GM23338 (cell line): ENCODE measurements at regions not wholly inside any gene's neighbourhood (a gene's known extent, or its start where the extent isn't known, plus 50 kb on each side); places are given as distances from the start of the nearest gene placed in this dataset.

Experiments used
- ATAC-seq: fragments of 200-7000 bp; cut with Tn5 transposase; 3 replicates; pipeline ENCODE4 v1.9.1; 2020
- DNase-seq: peaks from one replicate; pipeline ENCODE4 v3.0.0-alpha.2; 2015; ENCODE audit warnings: low spot score
- H2AFZ ChIP-seq: fragments of 200-600 bp; sonication (generic); 2 replicates; pipeline ENCODE4 v1.8.0; 2016; ENCODE audit warnings: antibody characterized with exemption, mild to moderate bottlenecking, moderate library complexity
- H3F3A ChIP-seq: fragments of 200-600 bp; sonication (generic); replicated peaks from 2 replicates; pipeline ENCODE4 v1.8.0; 2017; ENCODE audit warnings: antibody characterized with exemption, mixed run types, low read depth
- H3K27ac ChIP-seq: fragments of 200-600 bp; sonication (generic); 2 replicates; pipeline ENCODE4 v1.6.1; 2016; ENCODE audit warnings: low read depth
- H3K27me3 ChIP-seq: fragments of 200-600 bp; sonication (generic); 2 replicates; pipeline ENCODE4 v1.8.0; 2016; ENCODE audit warnings: mild to moderate bottlenecking, mixed run types, moderate library complexity; ENCODE audit not compliant: insufficient read depth
- H3K36me3 ChIP-seq: fragments of 200-600 bp; sonication (generic); 2 replicates; pipeline ENCODE4 v1.8.0; 2016; ENCODE audit warnings: mild to moderate bottlenecking; ENCODE audit not compliant: insufficient read depth
- H3K4me1 ChIP-seq: fragments of 200-600 bp; sonication (generic); 2 replicates; pipeline ENCODE4 v1.8.0; 2016; ENCODE audit warnings: mild to moderate bottlenecking, moderate library complexity; ENCODE audit not compliant: insufficient read depth
- H3K4me2 ChIP-seq: fragments of 200-600 bp; sonication (generic); 2 replicates; pipeline ENCODE4 v1.7.1; 2017; ENCODE audit warnings: mixed run types
- H3K4me3 ChIP-seq: fragments of 200-600 bp; sonication (generic); 2 replicates; pipeline ENCODE4 v1.6.1; 2016; ENCODE audit warnings: mixed run types
- H3K79me2 ChIP-seq: fragments of 200-600 bp; sonication (generic); replicated peaks from 2 replicates; pipeline ENCODE4 v1.8.0; 2017; ENCODE audit warnings: mild to moderate bottlenecking; ENCODE audit not compliant: insufficient read depth
- H3K9me2 ChIP-seq: fragments of 200-600 bp; sonication (generic); 2 replicates; pipeline ENCODE4 v1.8.0; 2017; ENCODE audit not compliant: insufficient read depth
- H4K20me1 ChIP-seq: fragments of 200-600 bp; sonication (generic); replicated peaks from 2 replicates; pipeline ENCODE4 v1.8.0; 2017; ENCODE audit warnings: mild to moderate bottlenecking; ENCODE audit not compliant: insufficient read depth
- H3K27ac Mint-ChIP-seq: 2 replicates; pipeline ENCODE4 v1.8.0; 2020; ENCODE audit warnings: inconsistent platforms, mild to moderate bottlenecking, moderate library complexity, mixed read lengths
- H3K27me3 Mint-ChIP-seq: 3 replicates; pipeline ENCODE4 v1.8.0; 2022; ENCODE audit warnings: low read depth, mild to moderate bottlenecking, moderate library complexity, mixed read lengths, inconsistent platforms; ENCODE audit not compliant: insufficient read depth, poor library complexity
- H3K36me3 Mint-ChIP-seq: 3 replicates; pipeline ENCODE4 v1.8.0; 2021; ENCODE audit warnings: low read depth, mild to moderate bottlenecking, inconsistent platforms, moderate library complexity, mixed read lengths
- H3K4me1 Mint-ChIP-seq: 3 replicates; pipeline ENCODE4 v1.8.0; 2020; ENCODE audit warnings: mild to moderate bottlenecking, inconsistent platforms, mixed read lengths
- H3K4me3 Mint-ChIP-seq: 3 replicates; pipeline ENCODE4 v1.8.0; 2021; ENCODE audit warnings: moderate library complexity, mild to moderate bottlenecking, inconsistent platforms, mixed read lengths
- H3K9me3 Mint-ChIP-seq: 3 replicates; pipeline ENCODE4 v1.8.0; 2020; ENCODE audit warnings: moderate library complexity, mild to moderate bottlenecking, inconsistent platforms, mixed read lengths
- CREB1 ChIP-seq: fragments of 250-450 bp; sonication (Bioruptor Pico); IDR thresholded peaks from 2 replicates; pipeline ENCODE4 v1.5.0; 2020; ENCODE audit warnings: low read depth, mild to moderate bottlenecking, moderate library complexity
- EZH2 ChIP-seq: fragments of 200-600 bp; sonication (generic); IDR thresholded peaks from one replicate; pipeline ENCODE4 v1.8.0; 2017; ENCODE audit warnings: antibody characterized with exemption, mild to moderate bottlenecking, low read depth; ENCODE audit not compliant: unreplicated experiment
- EZH2phosphoT487 ChIP-seq: fragments of 200-600 bp; sonication (generic); IDR thresholded peaks from one replicate; pipeline ENCODE4 v1.8.1; 2018; ENCODE audit warnings: antibody characterized with exemption; ENCODE audit not compliant: unreplicated experiment
- JUNB ChIP-seq: IDR thresholded peaks from one replicate; pipeline ENCODE4 v1.6.1; 2016; ENCODE audit warnings: antibody characterized with exemption; ENCODE audit not compliant: unreplicated experiment
- NANOG ChIP-seq: IDR thresholded peaks from 2 replicates; pipeline ENCODE4 v1.6.1; 2016; ENCODE audit warnings: antibody characterized with exemption, borderline replicate concordance
- POLR2AphosphoS5 ChIP-seq: IDR thresholded peaks from 2 replicates; pipeline ENCODE4 v1.6.1; 2016; ENCODE audit warnings: antibody characterized with exemption, low read depth
- STAT1 ChIP-seq: IDR thresholded peaks from one replicate; pipeline ENCODE4 v1.6.1; 2016; ENCODE audit warnings: antibody characterized with exemption; ENCODE audit not compliant: unreplicated experiment
- ZNF114 ChIP-seq: fragments of 250-450 bp; sonication (Bioruptor Pico); IDR thresholded peaks from 2 replicates; pipeline ENCODE4 v1.5.0; 2020; ENCODE audit warnings: mild to moderate bottlenecking, moderate library complexity
- ZNF331 ChIP-seq: fragments of 250-450 bp; sonication (Bioruptor Pico); IDR thresholded peaks from 2 replicates; pipeline ENCODE4 v1.5.0; 2020; ENCODE audit warnings: low read depth, mild to moderate bottlenecking, moderate library complexity
- TF ChIP-seq, protein P1 (sequence below): IDR thresholded peaks from 2 replicates; pipeline ENCODE4 v1.6.1; 2016; ENCODE audit warnings: antibody characterized with exemption
- TF ChIP-seq, protein P2 (sequence below): IDR thresholded peaks from one replicate; pipeline ENCODE4 v1.6.1; 2018; ENCODE audit warnings: antibody characterized with exemption; ENCODE audit not compliant: unreplicated experiment
- TF ChIP-seq, protein P3 (sequence below), 2 experiments: fragments of 200-600 bp in 1 of 2; sonication (generic) in 1 of 2; conservative IDR thresholded peaks; 2 replicates each; pipeline versions ENCODE4 v1.5.1 to v1.6.1; 2016 to 2017; ENCODE audit warnings: antibody characterized with exemption in 2 of 2, low read depth in 2 of 2, mild to moderate bottlenecking in 2 of 2, moderate library complexity in 1 of 2
- TF ChIP-seq, protein P4 (sequence below): fragments of 250-450 bp; sonication (Bioruptor Pico); IDR thresholded peaks from 2 replicates; pipeline ENCODE4 v1.5.0; 2020; ENCODE audit warnings: mild to moderate bottlenecking, moderate library complexity

DNA sequence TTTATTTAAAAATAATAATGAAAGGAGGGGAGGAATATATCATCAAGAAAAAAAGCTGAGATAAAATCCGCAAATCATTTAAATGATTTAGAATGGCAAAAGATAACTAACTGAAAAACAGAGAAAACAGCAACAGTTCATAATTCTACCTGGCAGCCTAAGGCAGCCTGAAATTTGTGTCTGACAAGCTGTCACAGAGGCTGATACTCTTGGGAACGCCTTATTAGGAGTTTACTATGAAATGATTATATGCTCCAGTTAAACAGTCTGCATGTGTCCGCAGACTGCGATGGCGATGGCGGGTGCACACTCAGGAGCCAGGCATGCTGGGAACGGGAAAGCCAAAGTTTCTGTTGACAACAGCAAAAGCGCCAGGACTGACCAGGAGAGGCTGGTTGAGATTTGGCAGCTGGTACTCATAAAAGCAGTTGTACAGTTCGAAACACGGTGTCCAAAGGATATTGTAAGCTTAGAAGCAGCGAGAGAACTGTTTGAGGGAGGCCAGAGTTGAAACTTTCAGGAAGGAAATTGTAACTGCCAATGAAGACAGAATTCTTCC is 172.9 kb upstream of the MPPED2 start:
- DNase-seq = no peak
- Histone ChIP-seq H3K4me1 (no peaks in the 10 kb centered on the region), H2AFZ (no peak overlapping the region), H3K4me3 (no peak overlapping the region), H3K9me2 (no peaks in the 10 kb centered on the region), H3K4me2 (no peak overlapping the region), H3K27ac (no peak overlapping the region), H3K36me3 (no peaks in the 10 kb centered on the region), H3K27me3 (no peaks in the 10 kb centered on the region), H3K79me2 (no peaks in the 10 kb centered on the region), H4K20me1 (no peaks in the 10 kb centered on the region), H3F3A (no peaks in the 10 kb centered on the region)
- Mint-ChIP-seq H3K36me3 (peaks cover 23% of the 10 kb centered on the region; the same call in 2 of the 3 replicates), H3K27ac (no peak overlapping the region), H3K9me3 (peaks cover 27% of the 10 kb centered on the region), H3K27me3 (no peaks in the 10 kb centered on the region), H3K4me1 (peaks cover 5% of the 10 kb centered on the region; the same call in 1 of the 3 replicates), H3K4me3 (no peak overlapping the region)
- no peak for ATAC-seq
- TF ChIP-seq POLR2AphosphoS5 (no peak), ZNF114 (CRISPR knock-in tag) (no peak), NANOG (no peak), CREB1 (CRISPR knock-in tag) (no peak), STAT1 (no peak), EZH2phosphoT487 (no peak), ZNF331 (CRISPR knock-in tag) (no peak), EZH2 (no peak), JUNB (no peak)
- TF ChIP-seq, protein P1, sequence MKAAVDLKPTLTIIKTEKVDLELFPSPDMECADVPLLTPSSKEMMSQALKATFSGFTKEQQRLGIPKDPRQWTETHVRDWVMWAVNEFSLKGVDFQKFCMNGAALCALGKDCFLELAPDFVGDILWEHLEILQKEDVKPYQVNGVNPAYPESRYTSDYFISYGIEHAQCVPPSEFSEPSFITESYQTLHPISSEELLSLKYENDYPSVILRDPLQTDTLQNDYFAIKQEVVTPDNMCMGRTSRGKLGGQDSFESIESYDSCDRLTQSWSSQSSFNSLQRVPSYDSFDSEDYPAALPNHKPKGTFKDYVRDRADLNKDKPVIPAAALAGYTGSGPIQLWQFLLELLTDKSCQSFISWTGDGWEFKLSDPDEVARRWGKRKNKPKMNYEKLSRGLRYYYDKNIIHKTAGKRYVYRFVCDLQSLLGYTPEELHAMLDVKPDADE = no peak
- TF ChIP-seq, protein P2, sequence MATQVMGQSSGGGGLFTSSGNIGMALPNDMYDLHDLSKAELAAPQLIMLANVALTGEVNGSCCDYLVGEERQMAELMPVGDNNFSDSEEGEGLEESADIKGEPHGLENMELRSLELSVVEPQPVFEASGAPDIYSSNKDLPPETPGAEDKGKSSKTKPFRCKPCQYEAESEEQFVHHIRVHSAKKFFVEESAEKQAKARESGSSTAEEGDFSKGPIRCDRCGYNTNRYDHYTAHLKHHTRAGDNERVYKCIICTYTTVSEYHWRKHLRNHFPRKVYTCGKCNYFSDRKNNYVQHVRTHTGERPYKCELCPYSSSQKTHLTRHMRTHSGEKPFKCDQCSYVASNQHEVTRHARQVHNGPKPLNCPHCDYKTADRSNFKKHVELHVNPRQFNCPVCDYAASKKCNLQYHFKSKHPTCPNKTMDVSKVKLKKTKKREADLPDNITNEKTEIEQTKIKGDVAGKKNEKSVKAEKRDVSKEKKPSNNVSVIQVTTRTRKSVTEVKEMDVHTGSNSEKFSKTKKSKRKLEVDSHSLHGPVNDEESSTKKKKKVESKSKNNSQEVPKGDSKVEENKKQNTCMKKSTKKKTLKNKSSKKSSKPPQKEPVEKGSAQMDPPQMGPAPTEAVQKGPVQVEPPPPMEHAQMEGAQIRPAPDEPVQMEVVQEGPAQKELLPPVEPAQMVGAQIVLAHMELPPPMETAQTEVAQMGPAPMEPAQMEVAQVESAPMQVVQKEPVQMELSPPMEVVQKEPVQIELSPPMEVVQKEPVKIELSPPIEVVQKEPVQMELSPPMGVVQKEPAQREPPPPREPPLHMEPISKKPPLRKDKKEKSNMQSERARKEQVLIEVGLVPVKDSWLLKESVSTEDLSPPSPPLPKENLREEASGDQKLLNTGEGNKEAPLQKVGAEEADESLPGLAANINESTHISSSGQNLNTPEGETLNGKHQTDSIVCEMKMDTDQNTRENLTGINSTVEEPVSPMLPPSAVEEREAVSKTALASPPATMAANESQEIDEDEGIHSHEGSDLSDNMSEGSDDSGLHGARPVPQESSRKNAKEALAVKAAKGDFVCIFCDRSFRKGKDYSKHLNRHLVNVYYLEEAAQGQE = no peak
- TF ChIP-seq, protein P3, sequence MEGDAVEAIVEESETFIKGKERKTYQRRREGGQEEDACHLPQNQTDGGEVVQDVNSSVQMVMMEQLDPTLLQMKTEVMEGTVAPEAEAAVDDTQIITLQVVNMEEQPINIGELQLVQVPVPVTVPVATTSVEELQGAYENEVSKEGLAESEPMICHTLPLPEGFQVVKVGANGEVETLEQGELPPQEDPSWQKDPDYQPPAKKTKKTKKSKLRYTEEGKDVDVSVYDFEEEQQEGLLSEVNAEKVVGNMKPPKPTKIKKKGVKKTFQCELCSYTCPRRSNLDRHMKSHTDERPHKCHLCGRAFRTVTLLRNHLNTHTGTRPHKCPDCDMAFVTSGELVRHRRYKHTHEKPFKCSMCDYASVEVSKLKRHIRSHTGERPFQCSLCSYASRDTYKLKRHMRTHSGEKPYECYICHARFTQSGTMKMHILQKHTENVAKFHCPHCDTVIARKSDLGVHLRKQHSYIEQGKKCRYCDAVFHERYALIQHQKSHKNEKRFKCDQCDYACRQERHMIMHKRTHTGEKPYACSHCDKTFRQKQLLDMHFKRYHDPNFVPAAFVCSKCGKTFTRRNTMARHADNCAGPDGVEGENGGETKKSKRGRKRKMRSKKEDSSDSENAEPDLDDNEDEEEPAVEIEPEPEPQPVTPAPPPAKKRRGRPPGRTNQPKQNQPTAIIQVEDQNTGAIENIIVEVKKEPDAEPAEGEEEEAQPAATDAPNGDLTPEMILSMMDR (conservative IDR thresholded peaks at IDR 0.05; ENCODE audit: low read depth in 2 of 2) = no peak
- TF ChIP-seq, protein P4, sequence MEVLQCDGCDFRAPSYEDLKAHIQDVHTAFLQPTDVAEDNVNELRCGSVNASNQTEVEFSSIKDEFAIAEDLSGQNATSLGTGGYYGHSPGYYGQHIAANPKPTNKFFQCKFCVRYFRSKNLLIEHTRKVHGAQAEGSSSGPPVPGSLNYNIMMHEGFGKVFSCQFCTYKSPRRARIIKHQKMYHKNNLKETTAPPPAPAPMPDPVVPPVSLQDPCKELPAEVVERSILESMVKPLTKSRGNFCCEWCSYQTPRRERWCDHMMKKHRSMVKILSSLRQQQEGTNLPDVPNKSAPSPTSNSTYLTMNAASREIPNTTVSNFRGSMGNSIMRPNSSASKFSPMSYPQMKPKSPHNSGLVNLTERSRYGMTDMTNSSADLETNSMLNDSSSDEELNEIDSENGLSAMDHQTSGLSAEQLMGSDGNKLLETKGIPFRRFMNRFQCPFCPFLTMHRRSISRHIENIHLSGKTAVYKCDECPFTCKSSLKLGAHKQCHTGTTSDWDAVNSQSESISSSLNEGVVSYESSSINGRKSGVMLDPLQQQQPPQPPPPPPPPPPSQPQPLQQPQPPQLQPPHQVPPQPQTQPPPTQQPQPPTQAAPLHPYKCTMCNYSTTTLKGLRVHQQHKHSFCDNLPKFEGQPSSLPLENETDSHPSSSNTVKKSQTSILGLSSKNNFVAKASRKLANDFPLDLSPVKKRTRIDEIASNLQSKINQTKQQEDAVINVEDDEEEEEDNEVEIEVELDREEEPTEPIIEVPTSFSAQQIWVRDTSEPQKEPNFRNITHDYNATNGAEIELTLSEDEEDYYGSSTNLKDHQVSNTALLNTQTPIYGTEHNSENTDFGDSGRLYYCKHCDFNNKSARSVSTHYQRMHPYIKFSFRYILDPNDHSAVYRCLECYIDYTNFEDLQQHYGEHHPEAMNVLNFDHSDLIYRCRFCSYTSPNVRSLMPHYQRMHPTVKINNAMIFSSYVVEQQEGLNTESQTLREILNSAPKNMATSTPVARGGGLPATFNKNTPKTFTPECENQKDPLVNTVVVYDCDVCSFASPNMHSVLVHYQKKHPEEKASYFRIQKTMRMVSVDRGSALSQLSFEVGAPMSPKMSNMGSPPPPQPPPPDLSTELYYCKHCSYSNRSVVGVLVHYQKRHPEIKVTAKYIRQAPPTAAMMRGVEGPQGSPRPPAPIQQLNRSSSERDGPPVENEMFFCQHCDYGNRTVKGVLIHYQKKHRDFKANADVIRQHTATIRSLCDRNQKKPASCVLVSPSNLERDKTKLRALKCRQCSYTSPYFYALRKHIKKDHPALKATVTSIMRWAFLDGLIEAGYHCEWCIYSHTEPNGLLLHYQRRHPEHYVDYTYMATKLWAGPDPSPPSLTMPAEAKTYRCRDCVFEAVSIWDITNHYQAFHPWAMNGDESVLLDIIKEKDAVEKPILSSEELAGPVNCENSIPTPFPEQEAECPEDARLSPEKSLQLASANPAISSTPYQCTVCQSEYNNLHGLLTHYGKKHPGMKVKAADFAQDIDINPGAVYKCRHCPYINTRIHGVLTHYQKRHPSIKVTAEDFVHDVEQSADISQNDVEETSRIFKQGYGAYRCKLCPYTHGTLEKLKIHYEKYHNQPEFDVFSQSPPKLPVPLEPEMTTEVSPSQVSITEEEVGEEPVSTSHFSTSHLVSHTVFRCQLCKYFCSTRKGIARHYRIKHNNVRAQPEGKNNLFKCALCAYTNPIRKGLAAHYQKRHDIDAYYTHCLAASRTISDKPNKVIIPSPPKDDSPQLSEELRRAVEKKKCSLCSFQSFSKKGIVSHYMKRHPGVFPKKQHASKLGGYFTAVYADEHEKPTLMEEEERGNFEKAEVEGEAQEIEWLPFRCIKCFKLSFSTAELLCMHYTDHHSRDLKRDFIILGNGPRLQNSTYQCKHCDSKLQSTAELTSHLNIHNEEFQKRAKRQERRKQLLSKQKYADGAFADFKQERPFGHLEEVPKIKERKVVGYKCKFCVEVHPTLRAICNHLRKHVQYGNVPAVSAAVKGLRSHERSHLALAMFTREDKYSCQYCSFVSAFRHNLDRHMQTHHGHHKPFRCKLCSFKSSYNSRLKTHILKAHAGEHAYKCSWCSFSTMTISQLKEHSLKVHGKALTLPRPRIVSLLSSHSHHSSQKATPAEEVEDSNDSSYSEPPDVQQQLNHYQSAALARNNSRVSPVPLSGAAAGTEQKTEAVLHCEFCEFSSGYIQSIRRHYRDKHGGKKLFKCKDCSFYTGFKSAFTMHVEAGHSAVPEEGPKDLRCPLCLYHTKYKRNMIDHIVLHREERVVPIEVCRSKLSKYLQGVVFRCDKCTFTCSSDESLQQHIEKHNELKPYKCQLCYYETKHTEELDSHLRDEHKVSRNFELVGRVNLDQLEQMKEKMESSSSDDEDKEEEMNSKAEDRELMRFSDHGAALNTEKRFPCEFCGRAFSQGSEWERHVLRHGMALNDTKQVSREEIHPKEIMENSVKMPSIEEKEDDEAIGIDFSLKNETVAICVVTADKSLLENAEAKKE (CRISPR knock-in tag) = no peak
